ENCODE measurements at regions not wholly inside any gene's neighbourhood (a gene's known extent, or its start where the extent isn't known, plus 50 kb on each side); places are given as distances from the start of the nearest gene placed in this dataset.

GRCh38 chr18:43396266-43396665, 119.0 kb upstream of the SYT4 start:
- no peak for TF ChIP-seq EZH2 (IDR thresholded peaks at IDR 0.05)
- TF ChIP-seq POLR2AphosphoS5 (IDR thresholded peaks at IDR 0.05; ENCODE audit: borderline replicate concordance, low read depth, low read length) = no peak

Measured in SK-N-MC (cell line).